ENCODE measurements at regions not wholly inside any gene's neighbourhood (a gene's known extent, or its start where the extent isn't known, plus 50 kb on each side); places are given as distances from the start of the nearest gene placed in this dataset.

GRCh38 chr22:22094514-22094913 lies 111.9 kb upstream of the TOP3B start:
- no peak for DNase-seq

- no peak for DNase-seq
These were observed 111.2 kb upstream of the TOP3B start for GRCh38 chr22:22093743-22094142.

DNA sequence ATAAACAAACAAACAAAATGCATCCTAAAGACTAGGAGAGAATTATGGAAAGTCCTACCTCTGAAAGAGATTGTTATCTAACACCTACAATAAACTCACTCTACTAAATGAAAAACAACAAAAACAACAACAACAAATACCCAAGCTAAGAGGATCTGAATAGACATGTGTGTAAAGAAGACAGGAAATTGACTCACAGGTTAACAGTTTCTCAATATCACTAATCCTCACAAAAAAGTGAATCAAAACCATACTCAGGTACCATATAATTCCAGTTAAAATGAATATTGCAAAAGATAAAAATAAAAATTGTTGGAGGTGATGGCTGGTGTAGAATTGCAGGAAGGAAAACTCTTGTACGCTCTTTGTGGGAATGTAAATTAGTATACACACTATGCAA lies 110.4 kb upstream of the TOP3B start:
- DNase-seq, result no peak

- no peak for DNase-seq
These were observed 109.5 kb upstream of the TOP3B start for GRCh38 chr22:22092101-22092500.

GRCh38 chr22:22091400-22091878 lies 108.9 kb upstream of the TOP3B start:
- no peak for DNase-seq

- no peak for DNase-seq
These were observed 108.2 kb upstream of the TOP3B start for GRCh38 chr22:22090650-22091399.

GRCh38 chr22:22089459-22090308 lies 107.1 kb upstream of the TOP3B start:
- no peak for DNase-seq

DNA sequence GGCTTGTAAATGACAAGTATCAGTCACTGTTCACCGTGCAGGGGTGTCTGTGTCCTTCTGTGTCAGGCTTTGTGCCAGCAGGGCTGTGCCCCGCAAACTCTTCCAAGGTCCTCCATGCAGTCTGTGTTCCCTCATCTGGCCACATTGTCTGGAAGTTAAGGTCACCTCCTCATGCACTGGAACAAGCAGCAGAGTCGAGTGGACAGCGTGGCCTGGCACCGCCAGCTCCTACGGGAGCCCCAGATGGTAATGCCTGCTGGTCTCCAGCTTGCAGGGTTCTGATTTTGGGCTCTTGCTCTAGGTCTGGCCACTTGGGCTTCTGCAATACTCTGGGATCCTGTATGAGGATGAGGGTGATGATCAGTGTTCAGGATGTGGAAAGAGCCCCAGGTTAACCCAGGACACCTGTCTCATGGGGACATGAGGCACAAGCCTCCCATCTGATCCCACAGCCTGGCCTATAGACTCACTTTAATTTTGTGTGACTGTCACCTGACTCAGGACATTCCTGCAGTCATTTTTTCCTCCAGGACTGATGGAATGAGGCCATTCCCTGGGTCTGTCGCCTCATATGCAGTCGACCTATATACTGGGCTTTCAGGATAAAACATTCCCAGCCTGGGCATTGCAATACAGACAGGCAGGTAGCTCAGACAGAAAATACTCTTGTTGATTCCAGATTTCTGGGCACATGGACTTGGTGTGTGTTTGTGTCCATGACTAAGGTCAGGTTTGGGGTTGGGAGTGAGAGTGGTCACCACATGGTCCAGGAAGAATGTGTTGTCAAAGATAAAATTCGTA lies 106.3 kb upstream of the TOP3B start:
- no peak for DNase-seq

GRCh38 chr22:22087854-22088657 lies 105.5 kb upstream of the TOP3B start:
- no peak for DNase-seq

- DNase-seq, result no peak
These were observed 104.0 kb upstream of the TOP3B start for GRCh38 chr22:22086501-22087158.

GRCh38 chr22:22085702-22086500 lies 103.3 kb upstream of the TOP3B start:
- DNase-seq, result no peak

DNA sequence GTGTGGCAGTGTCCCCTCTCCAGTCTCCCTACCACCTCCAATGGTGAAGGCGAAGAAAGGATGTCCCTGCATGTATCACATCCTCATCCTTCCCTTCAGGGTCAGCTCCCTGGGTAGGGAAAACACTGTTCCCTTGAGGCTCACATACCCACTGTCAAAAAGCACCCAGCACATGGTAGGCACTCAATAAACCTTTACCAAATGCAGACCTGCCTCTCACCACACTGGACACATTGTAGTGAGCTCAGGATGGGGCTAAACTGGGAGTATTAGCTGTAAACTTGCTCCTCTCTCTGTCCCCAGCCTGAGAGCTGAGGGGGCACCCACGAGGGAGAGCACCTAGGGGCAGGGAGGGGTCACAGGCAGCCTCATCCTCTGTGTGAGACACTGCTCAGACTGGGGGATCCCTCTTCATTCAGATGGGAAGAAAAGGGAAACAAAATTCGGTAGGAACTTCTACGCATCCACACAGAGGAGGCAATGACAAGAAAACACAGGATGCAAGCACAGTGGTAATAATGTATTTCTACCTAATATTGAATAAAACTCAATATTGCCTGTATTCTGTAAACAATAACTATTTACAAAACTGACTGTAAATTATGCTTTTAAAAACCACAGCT lies 101.6 kb upstream of the TOP3B start:
- no peak for DNase-seq

DNA sequence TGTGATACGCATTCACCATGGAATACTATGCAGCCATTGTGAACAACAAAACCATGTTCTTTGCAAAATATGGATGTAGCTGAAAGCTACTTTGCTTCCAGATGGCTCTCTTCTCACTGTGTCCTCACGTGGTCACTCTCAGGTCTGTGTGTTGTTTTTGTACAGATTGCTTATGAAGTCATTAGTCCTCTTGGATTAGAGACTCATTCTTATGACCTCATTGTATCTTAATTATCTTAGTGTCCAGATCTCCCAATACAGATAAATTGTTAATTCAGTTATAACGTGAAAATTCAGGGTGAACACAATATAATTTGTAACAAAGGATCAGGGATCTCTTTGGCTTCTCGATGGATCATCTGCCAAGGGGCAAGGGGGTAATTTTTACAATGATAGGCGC lies 100.4 kb upstream of the TOP3B start:
- DNase-seq, result no peak

DNA sequence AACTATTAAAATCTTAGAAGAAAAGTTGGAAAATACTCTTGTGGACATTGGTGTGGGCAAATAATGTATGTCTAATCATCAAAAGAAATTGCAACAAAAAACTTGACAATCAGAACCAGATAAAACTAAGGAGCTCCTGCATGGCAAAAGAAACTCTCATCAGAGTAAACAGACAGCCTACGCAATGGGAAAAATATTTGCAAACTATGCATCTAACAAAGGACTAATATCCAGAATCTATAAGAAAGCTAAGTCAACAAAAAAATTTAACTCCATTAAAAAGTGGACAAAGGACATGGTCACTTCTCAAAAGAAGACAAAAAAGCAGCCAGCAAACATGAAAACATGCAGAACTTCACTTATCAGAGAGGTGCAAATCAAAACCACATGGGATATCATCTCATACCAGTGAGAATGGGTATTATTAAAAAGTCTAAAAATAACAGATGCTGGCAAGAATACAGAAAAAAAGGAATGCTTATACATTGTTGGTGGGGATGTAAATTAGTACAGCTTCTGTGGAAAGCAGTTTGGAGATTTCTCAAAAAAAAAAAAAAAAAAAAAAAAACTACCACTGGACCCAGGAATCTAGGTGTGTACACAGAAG lies 99.7 kb upstream of the TOP3B start:
- DNase-seq, result no peak

DNA sequence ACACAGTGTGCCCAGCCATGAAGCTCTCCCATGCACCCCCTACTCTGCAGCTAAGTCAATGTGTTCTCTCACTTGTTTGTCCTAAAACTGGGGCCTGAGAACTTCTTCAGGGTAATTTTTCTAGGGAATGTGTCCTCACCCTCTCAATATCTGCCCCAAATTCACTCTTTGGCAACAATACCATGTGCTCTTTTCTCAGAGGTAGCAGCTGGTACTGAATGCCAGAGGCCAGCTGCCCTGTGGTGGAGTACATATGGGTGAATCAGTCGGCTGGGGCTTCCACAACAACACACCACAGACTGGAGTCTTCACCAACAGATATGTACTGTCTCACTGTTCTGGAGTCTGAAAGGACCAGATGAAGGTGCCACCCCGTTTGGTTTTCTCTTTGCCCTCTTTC lies 97.7 kb upstream of the TOP3B start:
- no peak for DNase-seq

GRCh38 chr22:22079404-22080148 lies 97.0 kb upstream of the TOP3B start:
- DNase-seq, result no peak

GRCh38 chr22:22078329-22078728 lies 95.7 kb upstream of the TOP3B start:
- no peak for DNase-seq
